Erythroblast (primary cell): ENCODE measurements at regions not wholly inside any gene's neighbourhood (a gene's known extent, or its start where the extent isn't known, plus 50 kb on each side); places are given as distances from the start of the nearest gene placed in this dataset.

Experiments
- DNase-seq, 2 experiments: peaks; one replicate each; lab custom pipeline; 2025; lab: John Stamatoyannopoulos, UW
- GATA1 ChIP-seq: IDR thresholded peaks from 2 replicates; pipeline ENCODE4 v1.6.1; 2011; ENCODE audit warnings: low read depth, mild to moderate bottlenecking, control low read depth, low read length, moderate library complexity
- POLR2A ChIP-seq: IDR thresholded peaks from 2 replicates; pipeline ENCODE4 v1.6.1; 2011; ENCODE audit warnings: mild to moderate bottlenecking, low read length

DNA sequence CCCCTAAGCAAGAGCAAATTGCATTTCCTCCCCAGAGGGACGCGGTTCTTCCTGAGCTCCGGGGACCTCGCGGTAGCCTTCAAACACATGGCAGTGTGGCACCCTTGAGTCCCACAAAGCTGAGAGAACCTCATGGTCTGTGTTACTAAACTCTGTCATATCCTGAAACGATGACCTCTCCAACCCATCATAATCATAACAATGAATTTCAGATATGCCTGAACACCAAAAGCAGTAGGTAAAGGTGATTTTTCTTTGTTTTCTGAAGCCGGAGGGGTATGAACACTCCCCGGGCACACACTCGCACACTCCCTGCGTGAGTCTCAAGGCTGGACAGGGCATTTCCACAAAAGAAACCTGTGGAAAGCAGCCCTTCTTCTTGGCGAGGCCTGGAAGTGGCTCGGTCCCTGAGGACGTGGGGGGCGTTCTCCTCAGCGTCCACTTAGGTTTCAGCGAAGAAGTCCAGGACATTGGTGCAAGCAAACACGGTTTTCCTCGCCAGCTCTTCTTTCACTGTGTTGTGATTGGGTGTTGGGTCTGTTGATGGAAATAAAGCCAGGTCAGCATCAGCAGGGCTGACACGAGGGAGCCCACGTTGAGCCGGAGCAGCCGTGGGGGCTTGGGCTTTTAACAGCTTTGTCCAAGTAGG is 183.4 kb downstream of the ERMARD start:
- TF ChIP-seq GATA1 = no peak
- TF ChIP-seq POLR2A = no peak
- DNase-seq = no peak

DNA sequence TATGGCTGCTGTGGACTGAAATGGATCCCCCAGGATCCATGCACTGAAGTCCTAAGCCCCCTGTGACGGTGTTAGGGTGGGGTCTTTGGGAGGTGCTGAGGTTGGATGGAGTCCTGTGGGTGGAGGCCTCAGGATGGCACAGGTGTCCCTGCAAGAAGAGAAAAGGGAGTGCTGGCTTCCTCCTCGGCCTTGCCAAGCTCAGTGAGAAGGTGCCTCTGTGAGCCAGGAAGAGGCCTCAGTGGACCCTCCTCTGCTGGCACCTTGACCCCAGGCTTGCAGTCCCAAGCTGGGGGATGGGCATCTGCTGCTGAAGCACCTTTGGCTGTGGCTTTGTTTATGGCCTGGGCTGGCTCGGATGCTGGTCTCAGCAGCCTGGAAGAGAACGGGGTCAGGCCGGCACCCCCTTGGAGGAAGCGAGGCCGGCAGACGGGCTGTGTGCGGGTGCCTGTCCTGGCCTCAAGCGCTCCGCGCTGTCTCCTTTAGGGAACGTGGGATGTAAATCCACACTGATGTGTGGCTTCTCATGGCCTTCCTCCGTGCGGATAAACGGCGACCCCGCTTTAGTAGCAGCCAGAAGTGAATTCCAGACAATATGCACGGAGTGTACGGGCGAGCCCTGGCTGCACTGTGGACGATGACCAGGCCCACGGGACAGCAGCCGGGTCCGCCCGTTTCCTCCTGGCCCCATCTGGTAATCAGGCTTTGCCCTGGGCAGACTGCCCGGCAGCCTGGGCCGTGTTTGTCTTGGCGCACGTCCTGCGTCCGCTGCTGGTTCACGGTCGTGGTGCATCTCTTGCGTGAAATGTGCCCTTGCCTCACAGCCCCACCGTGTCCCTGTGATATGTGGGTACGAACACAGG is 182.6 kb downstream of the ERMARD start:
- no peak for DNase-seq
- TF ChIP-seq POLR2A (no peak), GATA1 (no peak)

DNA sequence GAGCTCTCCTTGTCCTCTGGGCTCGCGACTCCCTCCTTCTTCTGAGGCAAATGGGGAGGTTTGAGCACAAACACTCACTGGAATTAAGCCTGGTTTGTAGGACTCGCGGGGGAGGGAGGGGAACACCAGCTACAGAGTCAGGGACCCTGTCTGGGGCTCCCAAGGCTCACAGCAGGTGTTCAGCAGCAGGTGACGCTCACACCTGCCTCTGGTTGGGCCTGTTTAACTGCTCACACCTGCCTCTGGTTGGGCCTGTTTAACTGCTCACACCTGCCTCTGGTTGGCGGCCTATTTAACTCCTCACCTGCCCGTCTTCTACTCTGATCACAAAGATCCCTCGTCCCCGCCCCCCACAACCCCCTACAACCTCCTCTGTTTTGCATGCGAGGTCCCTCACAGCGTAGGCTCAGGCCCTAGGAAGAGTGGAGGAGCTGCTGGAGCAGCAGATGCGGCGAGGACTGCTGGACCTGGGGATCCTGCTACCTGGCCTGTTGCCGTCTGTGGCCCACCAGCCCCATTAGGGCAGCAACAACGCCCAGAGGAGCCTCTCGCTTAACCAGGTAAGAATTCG is 181.9 kb downstream of the ERMARD start:
- TF ChIP-seq POLR2A (no peak), GATA1 (no peak)
- no peak for DNase-seq

DNA sequence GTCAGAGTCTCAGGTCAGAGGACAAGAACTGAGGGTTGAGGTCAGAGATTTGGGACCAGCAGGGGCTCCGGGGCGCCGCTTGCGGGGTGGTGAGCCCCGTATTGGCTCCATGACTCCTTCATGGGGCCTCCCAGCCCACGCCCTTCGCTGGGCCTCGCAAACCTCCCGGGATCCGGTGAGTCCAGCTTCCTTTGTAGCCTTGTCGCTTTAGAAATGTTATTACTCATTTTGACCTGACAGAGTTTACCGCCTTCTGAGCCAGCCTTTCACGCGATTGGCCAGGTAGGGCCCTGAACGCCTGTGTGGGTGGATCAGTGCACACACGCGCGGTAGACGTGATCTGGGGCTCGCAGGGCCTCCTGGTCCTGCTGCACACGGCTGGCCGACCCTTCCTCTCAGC is 181.1 kb downstream of the ERMARD start:
- TF ChIP-seq GATA1 (no peak), POLR2A (no peak)
- DNase-seq = no peak

DNA sequence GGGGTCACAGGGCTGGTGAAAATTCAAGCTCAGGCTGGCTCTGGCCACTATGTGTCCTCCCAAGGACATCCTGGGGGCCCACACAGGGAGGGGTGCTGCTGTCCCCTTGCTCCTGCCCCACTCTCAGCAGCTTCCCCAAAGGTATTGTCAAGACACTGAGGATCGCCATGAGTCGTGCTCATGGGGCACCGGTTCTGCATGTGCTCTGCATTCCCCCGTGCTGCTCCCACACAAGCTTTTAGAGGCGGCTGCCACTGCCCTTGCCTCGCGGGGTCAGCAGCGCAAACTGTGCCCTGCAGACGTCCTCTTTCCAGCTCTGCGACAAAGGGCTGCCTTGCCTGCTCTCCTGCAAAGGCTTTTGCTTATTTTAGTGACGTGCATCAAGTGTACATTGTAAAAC is 179.8 kb downstream of the ERMARD start:
- DNase-seq = no peak
- TF ChIP-seq POLR2A (no peak), GATA1 (no peak)

DNA sequence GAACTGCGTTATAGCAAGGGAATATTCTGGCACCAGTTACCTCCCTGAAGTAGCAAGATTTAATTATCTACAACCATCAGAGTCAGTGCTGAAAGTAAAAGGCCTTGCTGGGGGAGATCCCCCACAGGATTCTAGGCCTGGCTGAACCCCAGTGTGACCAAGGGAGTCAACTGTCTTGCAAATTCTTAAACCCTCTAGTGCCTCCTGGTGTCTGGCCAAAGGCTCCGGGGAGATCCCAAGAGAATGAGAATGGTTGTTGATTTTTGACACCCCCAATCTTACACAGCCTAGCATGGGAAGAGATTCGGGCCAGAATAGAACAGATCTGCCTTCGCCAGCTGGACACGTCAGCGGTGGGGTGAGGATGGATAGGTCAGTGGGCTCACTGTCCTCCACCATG is 179.4 kb downstream of the ERMARD start:
- DNase-seq = no peak
- TF ChIP-seq GATA1 = no peak
- no peak for TF ChIP-seq POLR2A

DNA sequence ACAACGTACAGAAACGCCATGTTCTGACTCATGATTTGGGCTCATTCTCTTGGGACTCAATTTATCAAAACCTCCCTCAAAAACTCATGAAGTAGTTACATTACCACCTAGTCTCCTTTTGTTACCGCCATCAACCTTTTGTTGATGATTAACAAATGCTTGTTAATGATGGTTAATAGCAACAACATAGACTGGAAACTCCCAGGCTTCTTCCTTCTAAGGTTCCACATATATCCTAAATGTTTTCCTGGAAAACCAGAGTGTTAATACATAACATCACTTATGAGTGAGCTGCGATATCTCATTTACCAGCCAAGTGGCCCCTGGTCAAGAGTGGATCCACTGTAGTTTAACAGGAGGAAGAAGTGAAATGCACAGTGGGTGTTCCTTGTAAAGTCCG is 176.3 kb downstream of the ERMARD start:
- no peak for DNase-seq
- TF ChIP-seq GATA1 = no peak
- TF ChIP-seq POLR2A = no peak

DNA sequence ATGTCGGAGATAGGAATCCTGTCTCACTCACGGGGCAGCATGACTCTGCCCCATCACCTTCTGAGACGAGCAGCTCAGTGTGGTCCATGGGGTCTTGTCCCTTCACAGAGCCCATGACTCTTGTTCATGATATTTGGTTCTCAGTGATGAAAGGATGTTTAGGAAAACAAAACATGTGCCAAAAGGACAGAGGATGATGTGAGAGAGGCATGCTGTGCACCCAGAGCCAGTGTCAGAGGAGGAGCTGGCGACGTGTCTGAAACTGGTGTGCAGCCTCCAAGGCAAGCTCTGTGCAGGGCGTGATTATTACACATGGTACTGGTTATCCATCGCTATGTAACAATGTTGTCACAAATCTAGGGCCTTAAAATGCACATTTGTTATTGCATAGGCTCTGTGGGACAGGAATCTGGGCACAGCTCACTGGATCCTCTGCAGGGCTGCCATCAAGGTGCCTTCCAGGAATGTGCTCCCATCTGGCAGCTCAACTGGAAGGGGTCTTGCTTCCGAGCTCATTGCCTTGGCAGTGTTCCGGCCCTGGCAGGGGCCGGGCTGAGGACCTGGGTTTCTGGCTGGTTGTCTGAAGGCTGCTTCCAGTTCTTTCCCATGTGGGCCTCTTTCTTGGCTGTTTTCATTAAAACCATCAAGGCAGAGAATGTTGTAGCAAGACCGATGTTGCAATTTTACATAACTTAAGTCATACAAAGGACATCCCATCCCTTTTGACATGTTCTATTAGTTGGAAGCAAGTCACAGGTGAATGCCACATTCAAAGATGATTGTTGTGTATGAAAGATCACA is 175.4 kb downstream of the ERMARD start:
- DNase-seq = no peak
- TF ChIP-seq GATA1 = no peak
- TF ChIP-seq POLR2A = no peak

DNA sequence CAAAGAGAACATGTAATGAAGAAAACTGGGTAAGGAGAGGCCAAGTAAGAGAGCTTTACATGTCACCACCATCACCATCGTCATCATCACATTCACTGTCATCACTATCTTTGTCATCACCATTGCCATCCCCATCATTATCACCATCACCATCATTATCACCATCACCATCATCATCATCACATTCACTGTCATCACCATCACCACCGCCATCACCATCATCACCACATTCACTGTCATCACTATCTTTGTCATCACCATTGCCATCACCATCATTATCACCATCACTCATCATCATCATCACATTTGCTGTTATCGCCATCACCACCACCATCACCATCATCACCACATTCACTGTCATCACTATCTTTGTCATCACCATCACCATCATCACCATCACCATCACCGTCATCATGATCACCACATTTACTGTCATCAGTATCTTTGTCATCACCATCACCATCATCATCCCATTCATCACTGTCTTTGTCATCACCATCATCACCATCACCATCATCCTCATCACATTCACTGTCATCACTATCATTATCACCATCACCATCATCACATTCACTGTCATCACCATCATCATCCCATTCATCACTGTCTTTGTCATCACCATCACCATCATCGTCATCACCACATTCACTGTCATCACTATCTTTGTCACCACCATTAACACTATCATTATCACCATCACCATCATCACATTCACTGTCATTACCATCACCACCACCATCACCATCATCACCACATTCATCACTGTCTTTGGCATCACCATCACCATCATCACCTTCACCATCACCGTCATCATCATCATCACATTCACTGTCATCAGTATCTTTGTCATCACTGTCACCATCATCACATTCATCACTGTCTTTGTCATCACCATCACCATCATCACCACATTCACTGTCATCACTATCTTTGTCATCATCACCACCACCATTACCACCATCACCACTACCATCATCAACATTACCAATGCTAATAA is 172.3 kb downstream of the ERMARD start:
- no peak for TF ChIP-seq GATA1
- DNase-seq = no peak

DNA sequence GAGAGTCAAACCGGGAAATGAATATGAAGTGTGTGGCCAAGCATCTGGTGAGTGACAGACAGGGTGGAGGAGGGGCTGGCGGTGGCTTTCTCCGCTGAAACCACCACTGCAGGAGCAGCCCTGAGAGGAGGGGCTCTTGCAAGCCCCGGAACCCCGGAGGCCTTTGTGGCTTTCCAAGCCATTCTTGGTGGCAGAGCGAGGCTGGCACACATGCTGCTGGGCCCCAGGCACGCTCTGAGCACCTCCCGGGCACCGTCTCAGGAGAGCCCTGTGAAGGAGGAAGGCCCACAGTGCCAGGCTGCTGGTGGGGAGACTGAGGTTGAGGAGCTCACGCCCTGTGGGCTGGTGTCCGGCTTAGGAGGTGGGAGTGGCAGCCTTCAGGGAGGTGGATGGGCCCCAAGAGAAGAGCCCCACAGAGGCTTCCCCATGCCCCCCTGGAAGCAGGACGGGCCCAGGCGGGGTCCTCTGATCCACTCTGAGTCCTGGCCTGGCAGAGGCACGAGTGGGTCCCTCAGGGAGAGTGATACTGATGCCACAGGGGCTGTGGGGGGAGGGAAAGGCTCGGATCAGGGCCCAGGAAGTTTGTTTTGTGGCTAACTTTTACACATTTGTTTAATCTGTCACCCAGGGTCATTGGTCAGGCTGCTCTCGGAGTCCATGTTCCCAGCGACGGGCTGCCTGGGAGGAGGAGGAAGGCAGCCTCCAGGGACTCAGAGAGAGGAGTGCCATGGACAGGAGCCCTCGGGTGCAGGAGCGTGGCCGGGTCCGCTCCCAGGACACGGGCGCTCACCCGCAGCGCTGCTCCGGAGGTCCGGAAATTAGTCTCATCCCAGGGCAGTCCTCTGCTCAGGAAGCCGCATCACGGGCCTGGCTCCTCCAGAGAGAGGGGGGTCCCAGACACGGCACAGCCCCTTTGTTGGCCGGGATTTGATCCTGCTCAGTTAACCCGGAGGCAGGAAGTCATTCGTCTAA is 170.7 kb downstream of the ERMARD start:
- no peak for DNase-seq
- TF ChIP-seq GATA1 (no peak), POLR2A (no peak)

DNA sequence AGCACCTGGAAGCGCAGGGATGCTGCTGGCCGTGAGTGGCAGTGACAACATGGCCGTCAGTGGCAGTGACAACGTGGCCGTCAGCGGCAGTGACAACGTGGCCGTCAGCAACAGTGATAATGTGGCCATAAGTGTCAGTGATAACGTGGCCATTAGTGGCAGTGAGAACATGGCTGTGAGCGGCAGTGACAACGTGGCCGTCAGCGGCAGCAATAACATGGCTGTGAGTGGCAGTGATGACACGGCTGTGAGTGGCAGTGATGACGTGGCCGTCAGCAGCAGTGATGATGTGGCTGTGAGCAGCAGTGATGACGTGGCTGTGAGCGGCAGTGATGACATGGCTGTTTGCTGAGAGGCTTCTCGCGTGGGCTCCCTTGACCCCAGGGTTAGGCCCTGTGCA is 169.8 kb downstream of the ERMARD start:
- no peak for DNase-seq
- TF ChIP-seq POLR2A (no peak), GATA1 (no peak)
